Suprapubic skin (tissue), 4 donors: ENCODE measurements at regions not wholly inside any gene's neighbourhood (a gene's known extent, or its start where the extent isn't known, plus 50 kb on each side); places are given as distances from the start of the nearest gene placed in this dataset.
"Not testable (repeated sequence)": the region's sequence is repeated elsewhere in the genome, so short reads cannot be mapped to it uniquely, and the experiment has no call there.

Source experiments
- DNase-seq, 2 donors: peaks; one replicate each; pipeline ENCODE4 v3.0.0-alpha.2; 2019; ENCODE audit warnings: low spot score in 2 of 2
- H3K27ac ChIP-seq: fragments of 200-600 bp; sonication (generic); one replicate; pipeline ENCODE4 v1.5.1; 2019
- H3K27me3 ChIP-seq: fragments of 200-600 bp; sonication (generic); one replicate; pipeline ENCODE4 v1.5.1; 2019
- H3K36me3 ChIP-seq: fragments of 200-600 bp; sonication (generic); one replicate; pipeline ENCODE4 v1.5.1; 2019
- H3K4me1 ChIP-seq: fragments of 200-600 bp; sonication (generic); one replicate; pipeline ENCODE4 v1.5.1; 2019
- H3K4me3 ChIP-seq: fragments of 200-600 bp; sonication (generic); one replicate; pipeline ENCODE4 v1.5.1; 2019; ENCODE audit warnings: mild to moderate bottlenecking
- H3K9me3 ChIP-seq: fragments of 200-600 bp; sonication (generic); one replicate; pipeline ENCODE4 v1.5.1; 2019
- CTCF ChIP-seq, 2 donors: fragments of 200-600 bp in 1 of 2; fragments of 450-650 bp in 1 of 2; sonication (generic) in 1 of 2; IDR thresholded peaks; one replicate each; pipeline ENCODE4 v1.5.1; 2016 to 2019; ENCODE audit warnings: antibody characterized with exemption in 2 of 2, mild to moderate bottlenecking in 1 of 2, moderate library complexity in 1 of 2
- EP300 ChIP-seq: sonication (generic); formaldehyde crosslinking; IDR thresholded peaks from one replicate; pipeline ENCODE4 v1.6.1; 2017; ENCODE audit warnings: antibody characterized with exemption
- POLR2A ChIP-seq, 2 donors: fragments of 450-650 bp; IDR thresholded peaks; one replicate each; pipeline ENCODE4 v1.6.1; 2017; ENCODE audit warnings: antibody characterized with exemption in 2 of 2, mild to moderate bottlenecking in 2 of 2, moderate library complexity in 2 of 2
- POLR2AphosphoS5 ChIP-seq, 3 donors: sonication (generic); formaldehyde crosslinking; IDR thresholded peaks; one replicate each; pipeline ENCODE4 v1.6.1; 2017; ENCODE audit warnings: antibody characterized with exemption in 3 of 3
- WGBS: methylation state at CpG from one replicate; pipeline ENCODE4 v1.1.5; 2018; 5-methylcytosine and 5-hydroxymethylcytosine counted together

GRCh38 chr13:22940736-22941135 lies 240.0 kb upstream of the SGCG start:
- H3K27me3 ChIP-seq: no peaks in the 10 kb centered on the region
- TF ChIP-seq EP300 (no peak), POLR2AphosphoS5 (IDR thresholded peaks at IDR 0.05) (no peak), CTCF (IDR thresholded peaks at IDR 0.05) (no peak), POLR2A (IDR thresholded peaks at IDR 0.05) (no peak)
- H3K4me3 ChIP-seq: no peak overlapping the region
- H3K36me3 ChIP-seq: no peaks in the 10 kb centered on the region
- no peaks in the 10 kb centered on the region for H3K9me3 ChIP-seq
- no peaks in the 10 kb centered on the region for H3K4me1 ChIP-seq
- no peak overlapping the region for H3K27ac ChIP-seq
- peak in 1 of 2 donors; percentile 40 for DNase-seq
- 75% methylated on average over 14 of the region's 14 CpGs for WGBS

- peak in 1 of 2 donors; percentile 47 for DNase-seq
- not testable (repeated sequence) for H3K4me1 ChIP-seq, H3K36me3 ChIP-seq, H3K4me3 ChIP-seq, H3K9me3 ChIP-seq, H3K27ac ChIP-seq, H3K27me3 ChIP-seq
- WGBS: no CpG with 5 or more reads among the region's 8 CpGs
These were observed 239.3 kb upstream of the SGCG start for GRCh38 chr13:22941495-22941894.

GRCh38 chr13:22942831-22943230 lies 237.9 kb upstream of the SGCG start:
- H3K36me3 ChIP-seq, H3K27ac ChIP-seq, H3K4me3 ChIP-seq, H3K4me1 ChIP-seq, H3K9me3 ChIP-seq, H3K27me3 ChIP-seq: not testable (repeated sequence)
- WGBS: 82% methylated on average over 9 of the region's 14 CpGs
- peak in 1 of 2 donors; percentile 70 for DNase-seq

- DNase-seq: peak in 1 of 2 donors; percentile 68
- no peaks in the 10 kb centered on the region for H3K4me1 ChIP-seq
- TF ChIP-seq CTCF (IDR thresholded peaks at IDR 0.05): no peak
- no peak for TF ChIP-seq POLR2A (IDR thresholded peaks at IDR 0.05)
- TF ChIP-seq POLR2AphosphoS5 (IDR thresholded peaks at IDR 0.05): no peak
- TF ChIP-seq EP300: no peak
- 79% methylated on average over 13 of the region's 13 CpGs for WGBS
- H3K36me3 ChIP-seq: no peaks in the 10 kb centered on the region
- H3K9me3 ChIP-seq: no peaks in the 10 kb centered on the region
- H3K27me3 ChIP-seq: no peaks in the 10 kb centered on the region
- no peak overlapping the region for H3K27ac ChIP-seq
- H3K4me3 ChIP-seq: no peak overlapping the region
These were observed 236.4 kb upstream of the SGCG start for GRCh38 chr13:22944378-22944777.

- no peaks in the 10 kb centered on the region for H3K9me3 ChIP-seq
- H3K4me1 ChIP-seq: no peaks in the 10 kb centered on the region
- TF ChIP-seq CTCF (IDR thresholded peaks at IDR 0.05) (no peak), EP300 (no peak), POLR2A (IDR thresholded peaks at IDR 0.05) (no peak), POLR2AphosphoS5 (IDR thresholded peaks at IDR 0.05) (no peak)
- no peaks in the 10 kb centered on the region for H3K36me3 ChIP-seq
- H3K4me3 ChIP-seq: no peak overlapping the region
- peak in 1 of 2 donors; percentile 29 for DNase-seq
- H3K27me3 ChIP-seq: no peaks in the 10 kb centered on the region
- 57% methylated on average over 9 of the region's 9 CpGs for WGBS
- no peak overlapping the region for H3K27ac ChIP-seq
These were observed 235.2 kb upstream of the SGCG start for GRCh38 chr13:22945321-22946226.

GRCh38 chr13:22948421-22948820 lies 232.4 kb upstream of the SGCG start:
- peak in 1 of 2 donors; percentile 24 for DNase-seq

GRCh38 chr13:22952018-22952417 lies 228.8 kb upstream of the SGCG start:
- H3K36me3 ChIP-seq, H3K9me3 ChIP-seq, H3K4me3 ChIP-seq, H3K4me1 ChIP-seq, H3K27ac ChIP-seq, H3K27me3 ChIP-seq, DNase-seq: not testable (repeated sequence)

More at GRCh38 chr13:22948421-22948820, 232.4 kb upstream of the SGCG start:
- TF ChIP-seq EP300 (no peak), POLR2AphosphoS5 (IDR thresholded peaks at IDR 0.05) (no peak), CTCF (IDR thresholded peaks at IDR 0.05) (no peak), POLR2A (IDR thresholded peaks at IDR 0.05) (no peak)
- Histone ChIP-seq H3K9me3 (no peaks in the 10 kb centered on the region), H3K27me3 (no peaks in the 10 kb centered on the region), H3K27ac (no peak overlapping the region), H3K36me3 (no peaks in the 10 kb centered on the region), H3K4me3 (no peak overlapping the region), H3K4me1 (no peaks in the 10 kb centered on the region)
- 83% methylated on average over 11 of the region's 13 CpGs for WGBS

GRCh38 chr13:22955147-22955546 lies 225.6 kb upstream of the SGCG start:
- H3K36me3 ChIP-seq, H3K4me3 ChIP-seq, H3K9me3 ChIP-seq, H3K4me1 ChIP-seq, H3K27ac ChIP-seq, DNase-seq, H3K27me3 ChIP-seq: not testable (repeated sequence)
- WGBS: 53% methylated on average over 2 of the region's 2 CpGs

GRCh38 chr13:22956456-22957115 lies 224.2 kb upstream of the SGCG start:
- WGBS: 73% methylated on average over 8 of the region's 9 CpGs
- H3K36me3 ChIP-seq, H3K4me3 ChIP-seq, H3K27ac ChIP-seq, H3K27me3 ChIP-seq, H3K4me1 ChIP-seq, H3K9me3 ChIP-seq: not testable (repeated sequence)
- DNase-seq: peak in 1 of 2 donors; percentile 64
